ENCODE measurements at regions not wholly inside any gene's neighbourhood (a gene's known extent, or its start where the extent isn't known, plus 50 kb on each side); places are given as distances from the start of the nearest gene placed in this dataset.
A peak's percentile ranks its signal among the peaks of the same experiment; 100 is the strongest.

- TF ChIP-seq CTCF (IDR thresholded peaks at IDR 0.05; ENCODE audit: extremely low read depth in 1 of 2, insufficient read depth in 1 of 2, low read depth in 1 of 2, low read length in 2 of 2) (peak; percentile 45 to 59), POLR2A (IDR thresholded peaks at IDR 0.05; ENCODE audit: low read depth, low read length) (no peak), EZH2 (IDR thresholded peaks at IDR 0.05; ENCODE audit: borderline replicate concordance, low read depth, low read length, severe bottlenecking) (no peak), POLR2AphosphoS5 (IDR thresholded peaks at IDR 0.05; ENCODE audit: insufficient read depth, low read depth, low read length) (no peak), MYC (IDR thresholded peaks at IDR 0.05; ENCODE audit: low read depth, low read length) (no peak), MAX (IDR thresholded peaks at IDR 0.05; ENCODE audit: insufficient read depth, insufficient read length) (no peak), GATA2 (IDR thresholded peaks at IDR 0.05; ENCODE audit: insufficient read depth, insufficient read length, low read depth, low read length) (no peak), FOS (IDR thresholded peaks at IDR 0.05; ENCODE audit: borderline replicate concordance, insufficient read depth, low read length) (no peak), JUN (IDR thresholded peaks at IDR 0.05; ENCODE audit: borderline replicate concordance, insufficient read depth, insufficient read length, low read depth) (no peak)
Measured at GRCh38 chr1:193406901-193407300, 220.5 kb upstream of the B3GALT2 start.
